Tongue (tissue), 1 donor: ENCODE measurements at regions not wholly inside any gene's neighbourhood (a gene's known extent, or its start where the extent isn't known, plus 50 kb on each side); places are given as distances from the start of the nearest gene placed in this dataset.
A peak's percentile ranks its signal among the peaks of the same experiment; 100 is the strongest.
"Not testable (repeated sequence)": the region's sequence is repeated elsewhere in the genome, so short reads cannot be mapped to it uniquely, and the experiment has no call there.

Experiments used
- DNase-seq: peaks from one replicate; pipeline ENCODE4 v3.0.0-alpha.2; 2015

- DNase-seq, result no peak
Measured at GRCh38 chr7:45407730-45408408, 166.3 kb upstream of the ADCY1 start.

GRCh38 chr7:45408409-45408737 lies 165.8 kb upstream of the ADCY1 start:
- no peak for DNase-seq

GRCh38 chr7:45410893-45411292 lies 163.3 kb upstream of the ADCY1 start:
- no peak for DNase-seq

- no peak for DNase-seq
Measured at GRCh38 chr7:45413419-45413818, 160.7 kb upstream of the ADCY1 start.

GRCh38 chr7:45414226-45414625 lies 159.9 kb upstream of the ADCY1 start:
- no peak for DNase-seq

- DNase-seq, result no peak
Measured at GRCh38 chr7:45415265-45415664, 158.9 kb upstream of the ADCY1 start.

- no peak for DNase-seq
Measured at GRCh38 chr7:45416846-45417245, 157.3 kb upstream of the ADCY1 start.

- no peak for DNase-seq
Measured at GRCh38 chr7:45417268-45417667, 156.9 kb upstream of the ADCY1 start.

- DNase-seq, result no peak
Measured at GRCh38 chr7:45417735-45418134, 156.4 kb upstream of the ADCY1 start.

GRCh38 chr7:45420843-45421495 lies 153.2 kb upstream of the ADCY1 start:
- DNase-seq, result peak; percentile 19

GRCh38 chr7:45421806-45422205 lies 152.4 kb upstream of the ADCY1 start:
- DNase-seq, result no peak

- DNase-seq, result no peak
Measured at GRCh38 chr7:45430397-45430796, 143.8 kb upstream of the ADCY1 start.

GRCh38 chr7:45434167-45434784 lies 139.9 kb upstream of the ADCY1 start:
- no peak for DNase-seq

GRCh38 chr7:45435131-45435530 lies 139.0 kb upstream of the ADCY1 start:
- no peak for DNase-seq

GRCh38 chr7:45435846-45436245 lies 138.3 kb upstream of the ADCY1 start:
- DNase-seq, result no peak

GRCh38 chr7:45440776-45441175 lies 133.4 kb upstream of the ADCY1 start:
- DNase-seq, result not testable (repeated sequence)

GRCh38 chr7:45443263-45443662 lies 130.9 kb upstream of the ADCY1 start:
- no peak for DNase-seq

- DNase-seq, result no peak
Measured at GRCh38 chr7:45446195-45446944, 127.8 kb upstream of the ADCY1 start.

- no peak for DNase-seq
Measured at GRCh38 chr7:45447296-45447695, 126.9 kb upstream of the ADCY1 start.

- no peak for DNase-seq
Measured at GRCh38 chr7:45450571-45451204, 123.5 kb upstream of the ADCY1 start.

GRCh38 chr7:45451342-45452035 lies 122.7 kb upstream of the ADCY1 start:
- DNase-seq, result no peak

- no peak for DNase-seq
Measured at GRCh38 chr7:45454771-45455170, 119.4 kb upstream of the ADCY1 start.
